Right forelimb (tissue), 1 donor: ENCODE measurements at regions not wholly inside any gene's neighbourhood (a gene's known extent, or its start where the extent isn't known, plus 50 kb on each side); places are given as distances from the start of the nearest gene placed in this dataset.
"Not testable (repeated sequence)": the region's sequence is repeated elsewhere in the genome, so short reads cannot be mapped to it uniquely, and the experiment has no call there.

Experiments used
- DNase-seq: peaks from one replicate; pipeline ENCODE4 v3.0.0-alpha.2; 2018

DNA sequence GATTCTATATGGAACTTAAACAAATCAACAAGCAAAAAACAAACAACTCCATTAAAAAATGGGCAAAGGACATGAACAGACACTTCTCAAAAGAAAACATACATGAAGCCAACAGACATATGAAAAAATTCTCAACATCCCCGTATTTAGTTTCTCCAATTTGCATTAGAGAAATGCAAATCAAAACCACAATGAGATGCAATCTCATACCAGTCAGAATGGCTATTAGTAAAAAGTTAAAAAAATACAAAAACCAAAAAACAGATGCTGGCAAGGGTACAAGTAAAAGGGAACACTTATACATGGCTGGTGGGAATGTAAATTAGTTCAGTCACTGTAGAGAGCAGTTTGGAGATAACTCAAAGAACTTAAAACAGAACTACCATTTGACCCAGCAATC is 342.1 kb upstream of the NUDT12 start:
- no peak for DNase-seq

DNA sequence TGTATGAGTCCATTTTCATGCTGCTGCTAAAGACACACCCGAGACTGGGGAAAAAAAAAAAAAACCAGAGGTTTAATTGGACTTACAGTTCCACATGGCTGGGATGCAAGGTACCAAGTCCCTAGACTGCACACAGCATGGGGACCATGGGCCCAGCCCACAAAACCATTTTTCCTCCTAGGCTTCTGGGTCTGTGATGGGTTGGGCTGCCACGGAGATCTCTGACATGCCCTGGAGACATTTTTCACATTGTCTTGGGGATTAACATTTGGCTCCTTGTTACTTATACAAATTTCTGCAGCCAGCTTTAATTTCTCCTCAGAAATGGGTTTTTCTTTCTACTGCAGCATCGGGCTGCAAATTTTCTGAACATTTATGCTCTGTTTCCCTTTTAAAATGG is 340.3 kb upstream of the NUDT12 start:
- no peak for DNase-seq

DNA sequence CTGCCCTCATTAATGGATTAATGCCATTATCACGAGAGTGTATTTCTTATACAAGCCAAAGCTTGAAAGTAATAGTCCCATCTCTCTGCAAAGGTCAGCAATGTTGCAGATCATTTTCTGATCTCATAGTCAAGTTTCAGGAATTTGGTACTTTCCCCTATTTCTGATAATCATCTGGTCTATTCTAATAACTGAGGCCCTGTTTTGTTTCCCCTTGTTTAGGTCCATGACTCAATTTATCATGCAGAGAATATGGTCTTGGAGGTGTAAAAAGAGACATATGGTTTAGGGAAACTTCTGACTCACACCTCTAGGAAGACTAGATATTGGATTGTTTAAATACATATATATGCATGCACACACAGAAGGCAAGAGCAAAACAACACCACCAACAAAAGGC is 339.3 kb upstream of the NUDT12 start:
- no peak for DNase-seq

DNA sequence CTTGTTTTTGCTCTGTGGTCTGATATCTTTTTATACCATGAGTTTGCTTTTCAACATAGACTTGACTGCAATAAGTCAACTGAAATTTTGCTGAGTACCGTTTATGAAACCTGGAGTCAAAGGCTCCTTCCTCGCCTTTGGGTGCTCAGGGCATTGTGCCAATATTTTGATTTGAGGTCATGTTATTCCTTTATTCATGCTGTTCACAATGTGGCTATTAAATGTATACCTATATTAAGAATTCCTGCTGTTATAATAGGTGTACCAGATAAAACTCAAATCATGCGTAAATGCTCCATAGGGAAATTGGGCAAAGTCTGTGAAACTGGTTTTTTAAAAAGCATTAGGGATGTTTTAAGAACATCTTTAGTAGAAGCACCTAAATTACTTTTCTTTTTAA is 334.0 kb upstream of the NUDT12 start:
- DNase-seq, result no peak

DNA sequence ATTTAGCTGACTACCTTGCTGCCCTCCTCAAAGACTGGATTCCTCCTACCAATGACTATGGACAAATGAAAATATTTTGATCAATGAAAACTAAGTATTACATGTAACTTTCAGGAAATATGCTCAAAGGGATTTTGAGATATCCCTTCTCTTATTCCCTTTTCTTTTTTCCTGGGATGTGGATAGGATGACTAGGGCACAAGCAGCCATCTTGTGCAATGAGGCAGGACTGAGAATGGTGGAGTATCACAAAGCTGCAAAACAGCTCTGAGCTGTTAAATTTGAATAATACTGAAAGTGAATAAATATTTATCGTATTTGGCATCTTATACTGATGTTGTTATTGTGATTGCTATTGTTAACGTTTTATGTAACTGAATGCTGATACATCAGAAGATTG is 333.1 kb upstream of the NUDT12 start:
- no peak for DNase-seq

DNA sequence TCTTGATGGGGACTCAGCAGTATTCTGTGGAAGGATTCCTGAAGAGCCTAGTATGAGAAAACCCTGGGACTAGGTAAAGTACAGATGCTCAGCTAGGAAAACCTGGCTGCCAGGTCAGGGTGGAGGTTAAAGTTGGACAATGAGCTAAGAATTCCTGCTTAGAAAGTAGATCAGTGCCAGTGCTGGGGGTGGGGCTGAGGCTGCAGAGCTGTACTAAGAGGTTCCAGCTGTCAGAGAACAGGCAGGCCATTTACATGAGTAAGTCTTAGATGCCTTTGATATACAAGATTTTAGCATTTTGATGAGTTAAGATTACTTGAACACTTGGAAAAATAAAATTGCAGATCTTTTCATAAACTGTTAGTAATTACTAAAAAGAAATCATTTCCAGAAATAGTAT is 332.3 kb upstream of the NUDT12 start:
- DNase-seq, result no peak

DNA sequence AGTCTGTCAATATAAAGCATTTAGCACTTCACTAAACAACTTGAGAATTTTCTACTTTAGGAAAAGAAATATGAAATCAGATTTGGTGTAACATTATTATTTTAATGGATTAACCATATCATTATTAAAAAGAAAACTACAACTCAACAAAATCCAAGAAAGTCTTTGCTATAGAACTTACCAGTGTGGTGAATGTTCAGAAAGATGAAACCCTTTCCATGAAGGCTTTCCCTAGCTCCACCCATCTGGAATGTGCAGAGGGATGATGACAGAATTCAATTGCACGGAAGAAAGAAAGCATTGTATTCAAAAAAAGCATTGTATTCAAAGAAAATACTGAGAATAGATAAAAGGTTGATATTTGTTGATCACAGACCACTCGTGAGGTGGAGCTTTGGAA is 328.6 kb upstream of the NUDT12 start:
- DNase-seq, result no peak

DNA sequence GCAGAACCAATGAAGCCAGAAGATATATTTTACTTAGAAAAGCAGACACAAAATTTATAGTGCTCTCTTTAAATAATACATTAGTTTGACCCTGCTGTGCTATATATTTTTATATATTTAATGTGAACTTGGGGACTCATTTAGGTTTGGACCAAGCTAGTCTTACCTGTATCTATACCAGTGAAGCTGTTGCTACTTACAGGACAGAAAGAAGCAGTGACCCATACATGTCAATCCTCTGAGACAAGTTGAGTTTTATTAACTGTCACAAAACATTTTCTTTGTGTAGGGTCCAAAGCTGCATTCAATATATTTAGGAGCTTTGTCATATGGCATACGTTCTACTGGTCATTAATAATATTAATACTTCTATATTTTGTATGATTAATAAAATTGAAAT is 327.7 kb upstream of the NUDT12 start:
- no peak for DNase-seq

DNA sequence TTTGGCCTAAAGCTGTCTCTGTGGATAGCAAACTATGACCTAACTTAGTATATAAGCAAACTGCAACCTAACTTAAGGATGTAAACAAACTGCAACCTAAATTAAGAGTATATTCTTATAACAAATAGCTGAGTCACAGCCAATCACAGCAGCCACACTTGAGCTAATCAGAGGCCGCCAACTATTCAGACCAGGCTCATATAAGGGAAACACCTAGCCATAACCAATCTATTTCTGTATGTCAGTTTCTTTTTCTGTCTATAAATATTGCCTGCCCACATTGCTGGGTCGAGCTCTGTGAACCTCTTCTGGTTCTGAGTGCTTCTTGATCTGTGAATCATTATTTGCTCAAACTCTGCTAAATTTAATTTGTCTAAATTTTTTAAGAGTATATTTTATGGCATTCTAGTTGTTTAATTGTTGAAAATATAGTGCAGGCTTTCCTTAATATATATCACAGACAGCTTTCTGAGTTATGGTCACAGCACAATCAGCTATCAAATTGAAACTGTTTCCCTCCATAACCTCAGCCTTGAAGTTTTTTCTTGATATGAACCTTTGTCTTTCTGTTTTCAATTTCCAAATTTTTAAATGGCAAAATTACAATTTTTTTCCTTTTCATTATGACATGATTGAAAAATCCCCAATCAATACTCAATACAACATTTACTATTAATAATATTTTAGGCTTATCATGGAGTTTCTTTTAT is 327.1 kb upstream of the NUDT12 start:
- DNase-seq, result no peak

DNA sequence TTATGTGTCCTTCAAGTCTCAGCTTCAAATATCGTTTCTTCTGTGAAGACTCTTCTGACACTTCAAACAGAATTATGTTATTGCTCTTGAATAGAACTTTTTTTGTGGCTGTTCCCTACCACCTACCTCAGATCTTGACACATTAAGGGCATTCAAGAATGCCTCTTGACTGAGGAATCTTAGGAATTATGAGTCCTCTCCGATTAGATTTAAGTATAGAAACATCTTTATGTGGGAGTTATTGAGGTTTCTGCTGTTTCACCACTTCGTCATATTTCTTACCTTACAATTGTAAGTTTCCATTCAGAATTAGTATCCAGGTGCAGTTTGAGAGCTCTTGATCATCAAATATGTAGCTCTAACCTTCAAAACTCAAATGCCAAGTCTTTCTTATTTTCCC is 324.2 kb upstream of the NUDT12 start:
- DNase-seq, result no peak

DNA sequence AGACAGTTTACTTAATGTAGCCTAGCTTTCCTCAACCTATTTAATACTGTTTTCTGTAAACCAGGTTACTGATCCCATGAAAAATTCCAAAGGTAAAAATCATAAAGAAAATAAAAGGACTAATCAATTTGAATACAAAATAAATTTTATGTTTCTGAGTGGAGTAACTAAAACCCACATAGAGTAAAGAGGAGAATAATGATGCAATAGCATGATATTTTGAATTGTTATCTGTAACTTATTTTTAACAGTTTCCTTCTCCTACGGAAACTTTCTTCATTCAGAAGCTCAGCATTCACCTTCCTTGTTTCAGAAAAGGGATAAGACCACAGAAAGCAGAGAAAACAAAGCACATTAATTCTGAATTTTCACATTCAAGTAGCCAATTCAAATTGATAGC is 320.6 kb upstream of the NUDT12 start:
- no peak for DNase-seq

DNA sequence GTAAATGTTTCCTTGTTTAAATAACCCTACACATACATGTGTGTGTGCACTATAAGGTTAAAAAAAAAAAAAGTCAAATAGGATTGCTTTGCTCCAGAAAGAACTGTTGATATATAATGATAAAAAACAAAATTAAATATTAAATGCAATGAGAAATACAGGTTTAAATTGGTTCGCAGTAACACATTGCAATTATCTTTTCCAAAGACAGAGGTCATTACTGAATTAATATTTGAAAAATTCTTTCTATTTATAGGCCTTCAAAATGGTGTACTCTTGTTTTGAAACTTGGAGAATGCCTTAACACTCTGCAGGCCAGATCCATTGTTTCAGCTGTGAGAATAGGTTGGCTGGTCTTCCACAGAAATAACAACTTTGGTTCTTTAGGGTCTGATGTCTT is 319.0 kb upstream of the NUDT12 start:
- no peak for DNase-seq

DNA sequence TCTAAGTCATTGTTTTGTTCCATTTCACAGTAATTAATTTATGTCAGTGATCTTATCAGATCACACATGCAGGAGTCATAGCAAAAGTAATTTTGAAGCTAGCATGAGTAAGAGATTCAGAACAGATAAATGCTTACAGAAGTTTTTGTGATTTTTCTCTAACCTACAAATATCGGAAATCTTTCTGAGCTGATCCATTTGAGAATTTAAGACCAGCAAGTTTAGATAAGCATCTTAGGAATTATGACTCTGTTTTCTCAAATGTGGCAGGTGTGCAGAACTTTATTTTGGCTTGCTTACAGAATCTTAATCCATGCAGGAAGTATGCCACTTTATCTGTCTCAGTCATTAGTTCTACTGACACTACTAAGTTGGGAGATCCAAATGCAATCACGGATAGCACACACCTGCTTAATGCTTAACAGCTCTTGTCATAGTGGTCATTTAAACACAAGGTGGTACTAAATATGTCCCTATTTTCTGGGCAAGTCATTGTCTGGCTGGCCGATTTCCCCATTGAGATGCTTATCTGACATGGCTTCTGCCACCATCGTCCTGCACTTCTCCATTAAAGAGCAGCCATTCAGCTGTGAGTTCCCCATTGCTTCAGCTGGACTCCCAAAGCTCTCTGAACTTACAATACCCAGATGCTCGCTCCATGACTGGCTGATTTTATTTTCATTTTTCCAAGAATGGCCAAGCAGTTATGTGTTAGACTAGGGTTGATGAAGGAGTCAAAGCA is 305.4 kb upstream of the NUDT12 start:
- DNase-seq, result no peak

DNA sequence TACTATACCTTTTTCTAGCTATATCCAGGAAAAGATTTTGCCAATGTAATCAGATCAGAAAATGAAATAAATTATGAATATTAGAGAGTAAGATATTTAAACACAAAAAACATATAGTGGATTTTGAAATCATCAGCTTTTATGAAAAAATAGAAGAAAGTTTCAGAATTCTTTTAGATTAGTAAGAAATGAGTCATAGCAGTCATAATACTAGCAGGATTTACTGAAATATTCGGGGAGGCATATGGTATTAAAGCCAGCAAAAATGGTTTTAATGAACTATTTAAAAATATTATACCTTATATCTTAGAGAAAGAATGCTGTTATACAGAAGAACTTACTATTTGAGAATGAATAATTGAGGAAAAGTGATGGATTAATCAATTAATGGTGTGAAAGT is 303.6 kb upstream of the NUDT12 start:
- DNase-seq, result no peak

DNA sequence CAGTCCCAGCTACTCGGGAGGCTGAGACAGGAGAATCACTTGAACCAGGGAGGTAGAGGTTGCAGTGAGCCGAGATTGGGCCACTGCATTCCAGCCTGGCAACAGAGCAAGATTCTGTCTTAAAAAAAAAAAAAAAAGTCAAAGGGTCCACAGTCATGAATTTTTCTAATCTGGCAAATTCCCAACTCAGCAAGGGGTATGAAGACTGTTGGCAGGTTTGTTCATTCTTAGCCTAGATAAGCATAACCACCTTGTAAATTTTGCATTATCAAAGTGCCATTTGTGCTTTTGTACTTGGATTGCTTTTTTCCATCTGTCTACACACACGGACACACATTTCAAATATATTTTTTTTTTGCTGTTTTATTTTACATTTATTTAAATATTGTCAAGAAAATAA is 299.8 kb upstream of the NUDT12 start:
- DNase-seq, result no peak

DNA sequence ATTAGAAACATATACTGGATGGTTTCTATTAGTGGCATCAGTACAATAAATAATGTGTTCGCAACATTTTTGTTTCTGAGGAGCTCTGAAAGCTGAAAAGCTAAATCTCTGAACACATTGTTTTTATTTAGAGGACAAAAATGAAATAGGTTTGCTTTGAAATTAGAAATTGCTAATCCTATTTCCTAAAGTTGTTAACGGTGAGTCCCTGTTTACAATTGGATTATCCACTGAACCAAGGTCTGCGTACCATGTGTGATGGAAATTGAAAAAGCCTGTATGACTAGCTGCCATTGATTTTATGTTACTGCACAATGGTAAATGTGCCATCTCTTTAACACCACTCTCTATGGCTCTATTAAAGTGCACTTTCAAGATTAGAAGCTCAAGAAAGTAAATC is 297.7 kb upstream of the NUDT12 start:
- DNase-seq, result no peak

DNA sequence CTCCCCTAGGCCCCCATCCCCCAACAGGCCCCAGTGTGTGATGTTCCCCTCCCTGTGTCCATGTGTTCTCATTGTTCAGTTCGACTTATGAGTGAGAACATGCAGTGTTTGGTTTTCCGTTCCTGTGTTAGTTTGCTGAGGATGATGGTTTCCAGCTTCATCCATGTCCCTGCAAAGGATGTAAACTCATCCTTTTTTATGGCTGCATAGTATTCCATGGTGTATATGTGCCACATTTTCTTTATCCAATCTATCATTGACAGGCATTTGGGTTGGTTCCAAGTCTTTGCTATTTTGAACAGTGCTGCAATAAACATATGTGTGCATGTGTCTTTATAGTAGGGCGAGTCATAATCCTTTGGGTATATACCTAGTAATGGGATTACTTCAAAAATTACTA is 295.8 kb upstream of the NUDT12 start:
- DNase-seq, result not testable (repeated sequence)

DNA sequence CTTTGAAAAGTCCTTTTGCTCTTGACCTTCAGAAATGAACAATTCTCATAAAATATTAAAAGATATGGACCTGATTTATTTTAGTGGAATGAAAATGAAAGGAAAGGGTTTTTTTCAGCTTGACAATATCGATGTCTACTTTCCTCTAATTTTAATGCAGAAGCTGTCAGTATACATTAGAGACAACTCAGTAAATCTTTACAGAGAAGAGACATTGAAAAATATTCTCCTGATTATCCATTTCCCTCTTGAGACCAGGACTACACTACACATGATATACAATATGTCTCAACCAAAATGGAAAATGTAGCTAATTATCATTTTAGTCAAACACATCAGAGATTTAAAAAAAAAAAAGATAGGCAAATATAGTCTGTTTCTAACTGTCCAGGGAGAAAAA is 288.5 kb upstream of the NUDT12 start:
- no peak for DNase-seq

DNA sequence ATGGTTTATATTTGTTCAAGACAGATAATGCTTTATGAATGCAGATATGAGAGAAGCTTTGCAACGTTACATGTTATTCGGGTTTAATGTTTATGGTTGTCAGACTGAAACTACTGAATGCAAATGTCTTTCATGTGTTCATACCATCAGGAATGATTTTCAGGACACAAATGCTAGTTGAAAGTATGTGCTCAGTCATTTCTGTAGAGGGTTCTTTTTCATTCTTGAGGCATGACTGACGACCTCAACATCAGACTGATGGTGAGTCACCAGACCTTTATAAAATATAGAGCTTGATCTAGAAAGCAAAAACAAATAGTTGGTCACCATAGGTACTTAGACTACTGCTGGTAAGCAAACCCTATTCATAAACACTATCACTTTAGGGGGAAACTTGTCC is 287.3 kb upstream of the NUDT12 start:
- no peak for DNase-seq

DNA sequence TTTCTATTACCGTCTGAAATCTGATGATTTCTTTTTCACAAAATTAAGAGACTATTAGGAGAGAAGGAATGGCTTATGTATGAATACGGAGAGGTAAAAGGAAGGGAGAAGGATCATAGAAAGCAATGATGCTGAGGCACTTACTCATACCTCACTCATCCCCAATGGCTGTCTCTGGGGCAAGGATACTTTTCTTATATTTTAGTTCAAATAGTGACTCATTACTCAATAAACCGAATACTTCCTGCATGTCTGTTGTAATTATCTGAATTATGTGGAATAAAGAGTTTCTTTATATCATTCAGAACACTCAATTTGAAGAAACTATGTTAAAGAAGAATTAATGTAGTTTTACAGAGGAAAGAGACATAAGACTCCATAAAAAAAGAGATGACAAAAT is 284.5 kb upstream of the NUDT12 start:
- DNase-seq, result no peak

DNA sequence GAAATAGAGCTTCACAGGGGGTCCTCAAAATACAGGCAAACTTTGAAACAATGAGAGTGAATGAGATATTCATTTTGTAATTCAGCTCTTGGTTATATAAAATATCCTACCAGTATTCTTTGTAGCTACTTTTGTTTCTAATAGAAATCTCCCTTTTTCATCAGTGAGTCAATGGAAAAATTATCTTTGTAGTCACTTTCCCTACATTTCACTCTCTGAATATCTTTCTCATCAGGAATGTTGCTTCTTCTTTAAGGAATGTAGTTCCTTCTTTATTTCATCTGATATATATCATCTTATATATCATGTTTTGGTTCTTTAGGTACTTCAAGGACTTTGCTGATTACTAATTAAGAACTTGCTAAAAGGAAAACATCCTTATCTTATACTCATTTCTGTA is 280.3 kb upstream of the NUDT12 start:
- no peak for DNase-seq

DNA sequence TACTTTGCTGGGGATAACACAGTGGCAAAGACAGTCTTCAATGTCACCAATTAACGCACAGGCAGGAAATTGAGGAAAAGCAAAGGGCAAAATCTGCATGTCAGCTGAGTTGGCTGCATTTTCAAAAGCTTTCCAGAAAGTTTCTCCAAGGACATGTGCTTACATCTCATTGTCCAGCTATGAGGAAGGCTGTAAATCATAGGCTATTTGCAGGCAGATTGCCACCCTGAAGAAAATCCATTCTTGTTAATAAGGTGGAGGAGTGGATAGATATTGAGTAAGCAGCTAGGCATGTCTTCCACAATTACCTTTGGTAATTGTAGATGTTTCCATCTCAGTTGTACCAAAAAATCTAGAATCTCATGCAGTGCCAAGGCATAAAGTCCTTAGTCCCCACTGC is 278.0 kb upstream of the NUDT12 start:
- DNase-seq, result no peak

DNA sequence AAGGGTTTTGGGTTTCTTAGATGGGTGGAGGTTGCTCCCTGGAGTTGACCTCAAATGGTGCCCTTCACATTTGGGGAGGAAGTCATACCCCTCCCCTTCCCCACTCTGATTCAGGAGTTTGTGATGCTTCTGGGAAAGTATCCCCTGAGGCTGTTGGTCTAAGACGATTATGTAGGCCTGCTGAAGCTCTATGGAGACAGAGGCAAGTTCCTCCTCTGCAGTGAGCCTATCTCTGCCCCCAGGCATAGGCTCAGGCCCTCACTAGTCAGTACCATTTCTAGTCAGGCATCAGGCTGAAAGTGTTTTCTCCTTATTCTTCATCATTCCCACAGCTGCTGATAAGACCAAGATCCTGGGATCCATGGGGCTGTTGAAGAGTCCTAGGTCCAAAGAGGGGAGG is 271.6 kb upstream of the NUDT12 start:
- DNase-seq, result no peak

DNA sequence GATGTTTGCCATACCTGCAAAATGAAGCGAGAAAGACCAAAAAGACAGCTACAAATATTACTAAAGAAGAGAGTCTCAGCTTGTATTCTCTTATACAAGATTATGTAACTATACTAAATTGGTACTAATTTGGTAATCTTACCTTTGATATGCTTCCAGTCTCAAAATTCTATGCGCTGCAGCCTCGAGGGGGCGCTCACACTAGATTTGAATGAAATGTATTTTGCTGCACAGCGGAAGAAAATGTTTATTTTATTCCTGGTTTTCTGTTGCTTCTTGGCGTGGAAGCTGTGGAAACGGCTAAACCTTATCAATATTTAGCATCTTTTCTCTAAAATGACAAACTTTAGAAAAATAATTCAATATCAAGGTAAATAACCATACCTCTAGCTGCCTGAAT is 267.0 kb upstream of the NUDT12 start:
- no peak for DNase-seq

DNA sequence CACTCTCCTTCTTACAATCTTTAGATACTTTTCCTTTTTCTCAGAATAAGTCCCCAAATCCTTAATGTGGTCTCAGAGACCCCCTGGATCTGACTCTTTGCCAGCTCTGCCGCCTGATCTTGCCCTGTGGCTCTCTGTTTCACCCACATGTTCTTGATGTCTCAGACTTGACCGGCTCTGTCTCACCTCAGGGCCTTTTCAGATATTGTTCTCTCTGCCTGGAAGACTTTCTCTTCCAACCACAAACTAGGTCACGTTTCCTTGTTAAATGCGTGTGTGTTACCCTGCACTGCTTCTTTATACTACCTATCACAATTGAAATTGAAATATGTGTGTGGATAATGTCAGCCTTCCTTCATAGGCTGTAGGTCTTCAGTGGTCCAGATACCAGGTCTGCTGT is 265.4 kb upstream of the NUDT12 start:
- DNase-seq, result no peak
